Caco-2 (cell line): ENCODE measurements at regions not wholly inside any gene's neighbourhood (a gene's known extent, or its start where the extent isn't known, plus 50 kb on each side); places are given as distances from the start of the nearest gene placed in this dataset.

Experiments used
- BruUV-seq: library from RNA; stranded (reverse); fragments of 400-500 nt; replicated peaks from 2 replicates; lab custom pipeline; 2021; lab: Mats Ljungman, UMichigan
- CTCF ChIA-PET: fragments of 300-600 bp; sonication (Branson Sonifier 250); formaldehyde crosslinking; loops from one replicate; lab custom pipeline; 2022; ENCODE audit warnings: antibody characterized with exemption; lab: Charles Lee
- POLR2A ChIA-PET: fragments of 300-600 bp; sonication (Branson Sonifier 250); formaldehyde crosslinking; loops from one replicate; lab custom pipeline; 2022; ENCODE audit warnings: antibody characterized with exemption; lab: Charles Lee
- DNase-seq, 2 experiments: peaks; one replicate each; pipeline versions ENCODE4 v3.0.0 to v3.0.0-alpha.2; 2020 to 2022
- H3K27me3 ChIP-seq: replicated peaks from 2 replicates; pipeline ENCODE4 v1.6.0; 2011; ENCODE audit warnings: low read length; ENCODE audit not compliant: control insufficient read depth, insufficient read depth
- H3K36me3 ChIP-seq: 2 replicates; pipeline ENCODE4 v1.5.1; 2011; ENCODE audit warnings: low read length; ENCODE audit not compliant: control insufficient read depth, insufficient read depth
- H3K4me1 ChIP-seq: fragments of 250-450 bp; sonication (Bioruptor Pico); 2 replicates; pipeline ENCODE4 v1.5.1; 2020; ENCODE audit warnings: mild to moderate bottlenecking
- H3K4me3 ChIP-seq: 2 replicates; pipeline ENCODE4 v1.5.1; 2011; ENCODE audit warnings: low read depth, mild to moderate bottlenecking, control low read depth, low read length
- H3K9me3 ChIP-seq: fragments of 250-450 bp; sonication (Bioruptor Pico); 2 replicates; pipeline ENCODE4 v1.5.1; 2020; ENCODE audit warnings: mild to moderate bottlenecking, moderate library complexity
- H3K27ac Mint-ChIP-seq: one replicate; pipeline ENCODE4 v1.8.0; 2022; ENCODE audit warnings: mixed read lengths; ENCODE audit not compliant: unreplicated experiment
- H3K27me3 Mint-ChIP-seq: one replicate; pipeline ENCODE4 v1.8.0; 2022; ENCODE audit warnings: mixed read lengths; ENCODE audit not compliant: insufficient read depth, unreplicated experiment
- H3K36me3 Mint-ChIP-seq: one replicate; pipeline ENCODE4 v1.8.0; 2022; ENCODE audit warnings: mild to moderate bottlenecking, mixed read lengths; ENCODE audit not compliant: insufficient read depth, unreplicated experiment
- H3K4me1 Mint-ChIP-seq: one replicate; pipeline ENCODE4 v1.8.0; 2022; ENCODE audit warnings: low read depth, mixed read lengths; ENCODE audit not compliant: unreplicated experiment
- H3K4me3 Mint-ChIP-seq: one replicate; pipeline ENCODE4 v1.8.0; 2022; ENCODE audit warnings: mild to moderate bottlenecking, moderate library complexity, mixed read lengths; ENCODE audit not compliant: unreplicated experiment
- H3K9me3 Mint-ChIP-seq: one replicate; pipeline ENCODE4 v1.8.0; 2022; ENCODE audit warnings: mixed read lengths; ENCODE audit not compliant: unreplicated experiment
- CTCF ChIP-seq, 2 experiments: fragments of 200-600 bp in 1 of 2; IDR thresholded peaks; 1 replicate in 1 of 2; 2 replicates in 1 of 2; pipeline versions ENCODE4 v1.5.1 to v1.8.0; 2011 to 2022; ENCODE audit warnings: antibody characterized with exemption in 1 of 2, control low read depth in 1 of 2, inconsistent platforms in 1 of 2, low read depth in 1 of 2, low read length in 1 of 2, mild to moderate bottlenecking in 1 of 2, moderate library complexity in 1 of 2; ENCODE audit not compliant: insufficient read depth in 1 of 2, severe bottlenecking in 1 of 2, unreplicated experiment in 1 of 2
- intact Hi-C: fragments of 100-400 bp; cut with micrococcal nuclease; formaldehyde crosslinking; loops from one replicate; pipeline ENCODE4 v1.10.0; 2022; ENCODE audit not compliant: unreplicated experiment

GRCh38 chr16:6605490-6605889 is 727.2 kb upstream of the RBFOX1 start:
- no peaks in the 10 kb centered on the region for H3K27me3 ChIP-seq
- H3K9me3 ChIP-seq, result no peaks in the 10 kb centered on the region
- Mint-ChIP-seq H3K27ac (no peak overlapping the region), H3K4me3 (no peak overlapping the region), H3K9me3 (no peaks in the 10 kb centered on the region), H3K27me3 (peaks cover 8% of the 10 kb centered on the region), H3K36me3 (no peaks in the 10 kb centered on the region), H3K4me1 (no peaks in the 10 kb centered on the region)
- intact Hi-C loops, result no loop called here
- ChIA-PET POLR2A (no interaction called here), CTCF (no interaction called here)
- H3K4me3 ChIP-seq, result no peak overlapping the region
- no peak for DNase-seq
- H3K4me1 ChIP-seq, result no peaks in the 10 kb centered on the region
- no peaks in the 10 kb centered on the region for H3K36me3 ChIP-seq
- no TSS peak for BruUV-seq
- TF ChIP-seq CTCF (IDR thresholded peaks at IDR 0.05; ENCODE audit: insufficient read depth in 1 of 2, low read depth in 1 of 2, low read length in 1 of 2, severe bottlenecking in 1 of 2, unreplicated experiment in 1 of 2), result no peak

- Histone ChIP-seq H3K27me3 (no peaks in the 10 kb centered on the region), H3K9me3 (no peaks in the 10 kb centered on the region), H3K4me3 (no peak overlapping the region), H3K36me3 (no peaks in the 10 kb centered on the region), H3K4me1 (no peaks in the 10 kb centered on the region)
- H3K4me1 Mint-ChIP-seq, result no peaks in the 10 kb centered on the region
- POLR2A ChIA-PET, result no interaction called here
- no TSS peak for BruUV-seq
- DNase-seq, result no peak
- no peak overlapping the region for H3K27ac Mint-ChIP-seq
- peaks cover 20% of the 10 kb centered on the region for H3K27me3 Mint-ChIP-seq
- TF ChIP-seq CTCF (IDR thresholded peaks at IDR 0.05; ENCODE audit: insufficient read depth in 1 of 2, low read depth in 1 of 2, low read length in 1 of 2, severe bottlenecking in 1 of 2, unreplicated experiment in 1 of 2), result no peak
- intact Hi-C loops, result no loop called here
- CTCF ChIA-PET, result no interaction called here
- no peaks in the 10 kb centered on the region for H3K36me3 Mint-ChIP-seq
- H3K9me3 Mint-ChIP-seq, result no peaks in the 10 kb centered on the region
- no peak overlapping the region for H3K4me3 Mint-ChIP-seq
These were observed 728.8 kb upstream of the RBFOX1 start for GRCh38 chr16:6603780-6604325.

- H3K36me3 ChIP-seq, result no peaks in the 10 kb centered on the region
- POLR2A ChIA-PET, result no interaction called here
- no peaks in the 10 kb centered on the region for H3K4me1 Mint-ChIP-seq
- no peaks in the 10 kb centered on the region for H3K27me3 ChIP-seq
- H3K27me3 Mint-ChIP-seq, result peaks cover 18% of the 10 kb centered on the region
- H3K9me3 ChIP-seq, result no peaks in the 10 kb centered on the region
- no peak for DNase-seq
- no TSS peak for BruUV-seq
- no peaks in the 10 kb centered on the region for H3K36me3 Mint-ChIP-seq
- TF ChIP-seq CTCF (IDR thresholded peaks at IDR 0.05; ENCODE audit: insufficient read depth in 1 of 2, low read depth in 1 of 2, low read length in 1 of 2, severe bottlenecking in 1 of 2, unreplicated experiment in 1 of 2), result no peak
- CTCF ChIA-PET, result no interaction called here
- no peak overlapping the region for H3K4me3 ChIP-seq
- H3K9me3 Mint-ChIP-seq, result no peaks in the 10 kb centered on the region
- H3K4me3 Mint-ChIP-seq, result no peak overlapping the region
- H3K4me1 ChIP-seq, result no peaks in the 10 kb centered on the region
- H3K27ac Mint-ChIP-seq, result no peak overlapping the region
- intact Hi-C loops, result no loop called here
These were observed 730.2 kb upstream of the RBFOX1 start for GRCh38 chr16:6602405-6602804.
